ENCODE measurements at regions not wholly inside any gene's neighbourhood (a gene's known extent, or its start where the extent isn't known, plus 50 kb on each side); places are given as distances from the start of the nearest gene placed in this dataset.

- ATAC-seq = no peak
- intact Hi-C loops (cut with micrococcal nuclease; ENCODE audit: unreplicated experiment) (no loop called here), in situ Hi-C loops (cut with HindIII; ENCODE audit: low pct_unique_long_range_greater_than_20kb, low sequenced_read_pairs) (no loop called here)
- Histone ChIP-seq H3K9me3 (ENCODE audit: control insufficient read depth, insufficient read depth, low read depth, low read length) (no peaks in the 10 kb centered on the region), H3K36me3 (ENCODE audit: control insufficient read depth, insufficient read depth, low read length) (no peaks in the 10 kb centered on the region), H3K27me3 (ENCODE audit: control insufficient read depth, insufficient read depth, low read length) (no peaks in the 10 kb centered on the region), H3K27ac (ENCODE audit: low read length) (no peak overlapping the region), H3K4me1 (ENCODE audit: control insufficient read depth, insufficient read depth, low read length) (no peaks in the 10 kb centered on the region), H3K4me3 (ENCODE audit: low read depth in 2 of 2, low read length in 2 of 2) (no peak overlapping the region)
- POLR2A ChIA-PET = no interaction called here
- TF ChIP-seq, protein P1, sequence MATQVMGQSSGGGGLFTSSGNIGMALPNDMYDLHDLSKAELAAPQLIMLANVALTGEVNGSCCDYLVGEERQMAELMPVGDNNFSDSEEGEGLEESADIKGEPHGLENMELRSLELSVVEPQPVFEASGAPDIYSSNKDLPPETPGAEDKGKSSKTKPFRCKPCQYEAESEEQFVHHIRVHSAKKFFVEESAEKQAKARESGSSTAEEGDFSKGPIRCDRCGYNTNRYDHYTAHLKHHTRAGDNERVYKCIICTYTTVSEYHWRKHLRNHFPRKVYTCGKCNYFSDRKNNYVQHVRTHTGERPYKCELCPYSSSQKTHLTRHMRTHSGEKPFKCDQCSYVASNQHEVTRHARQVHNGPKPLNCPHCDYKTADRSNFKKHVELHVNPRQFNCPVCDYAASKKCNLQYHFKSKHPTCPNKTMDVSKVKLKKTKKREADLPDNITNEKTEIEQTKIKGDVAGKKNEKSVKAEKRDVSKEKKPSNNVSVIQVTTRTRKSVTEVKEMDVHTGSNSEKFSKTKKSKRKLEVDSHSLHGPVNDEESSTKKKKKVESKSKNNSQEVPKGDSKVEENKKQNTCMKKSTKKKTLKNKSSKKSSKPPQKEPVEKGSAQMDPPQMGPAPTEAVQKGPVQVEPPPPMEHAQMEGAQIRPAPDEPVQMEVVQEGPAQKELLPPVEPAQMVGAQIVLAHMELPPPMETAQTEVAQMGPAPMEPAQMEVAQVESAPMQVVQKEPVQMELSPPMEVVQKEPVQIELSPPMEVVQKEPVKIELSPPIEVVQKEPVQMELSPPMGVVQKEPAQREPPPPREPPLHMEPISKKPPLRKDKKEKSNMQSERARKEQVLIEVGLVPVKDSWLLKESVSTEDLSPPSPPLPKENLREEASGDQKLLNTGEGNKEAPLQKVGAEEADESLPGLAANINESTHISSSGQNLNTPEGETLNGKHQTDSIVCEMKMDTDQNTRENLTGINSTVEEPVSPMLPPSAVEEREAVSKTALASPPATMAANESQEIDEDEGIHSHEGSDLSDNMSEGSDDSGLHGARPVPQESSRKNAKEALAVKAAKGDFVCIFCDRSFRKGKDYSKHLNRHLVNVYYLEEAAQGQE (IDR thresholded peaks at IDR 0.05; ENCODE audit: insufficient read depth in 1 of 2, low read depth in 2 of 2, low read length in 1 of 2) = no peak
- no peak for TF ChIP-seq POLR2AphosphoS5 (IDR thresholded peaks at IDR 0.05; ENCODE audit: low read depth, low read length)
- no peak for TF ChIP-seq SIN3A (IDR thresholded peaks at IDR 0.05; ENCODE audit: borderline replicate concordance, insufficient read depth, low read depth, low read length)
- TF ChIP-seq, protein P2, sequence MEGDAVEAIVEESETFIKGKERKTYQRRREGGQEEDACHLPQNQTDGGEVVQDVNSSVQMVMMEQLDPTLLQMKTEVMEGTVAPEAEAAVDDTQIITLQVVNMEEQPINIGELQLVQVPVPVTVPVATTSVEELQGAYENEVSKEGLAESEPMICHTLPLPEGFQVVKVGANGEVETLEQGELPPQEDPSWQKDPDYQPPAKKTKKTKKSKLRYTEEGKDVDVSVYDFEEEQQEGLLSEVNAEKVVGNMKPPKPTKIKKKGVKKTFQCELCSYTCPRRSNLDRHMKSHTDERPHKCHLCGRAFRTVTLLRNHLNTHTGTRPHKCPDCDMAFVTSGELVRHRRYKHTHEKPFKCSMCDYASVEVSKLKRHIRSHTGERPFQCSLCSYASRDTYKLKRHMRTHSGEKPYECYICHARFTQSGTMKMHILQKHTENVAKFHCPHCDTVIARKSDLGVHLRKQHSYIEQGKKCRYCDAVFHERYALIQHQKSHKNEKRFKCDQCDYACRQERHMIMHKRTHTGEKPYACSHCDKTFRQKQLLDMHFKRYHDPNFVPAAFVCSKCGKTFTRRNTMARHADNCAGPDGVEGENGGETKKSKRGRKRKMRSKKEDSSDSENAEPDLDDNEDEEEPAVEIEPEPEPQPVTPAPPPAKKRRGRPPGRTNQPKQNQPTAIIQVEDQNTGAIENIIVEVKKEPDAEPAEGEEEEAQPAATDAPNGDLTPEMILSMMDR (IDR thresholded peaks at IDR 0.05) = no peak
- TF ChIP-seq TCF7L2 (IDR thresholded peaks at IDR 0.05; ENCODE audit: low read depth, low read length) = no peak
- CTCF ChIA-PET = no interaction called here
- no TSS peak for BruUV-seq (replicated peaks)
- DNase-seq (ENCODE audit: low read depth, low spot score) = no peak
These were observed 251.9 kb downstream of the COL4A1 start for GRCh38 chr13:110055089-110055488.

GRCh38 chr13:110054041-110054440 lies 252.9 kb downstream of the COL4A1 start:
- Histone ChIP-seq H3K36me3 (ENCODE audit: control insufficient read depth, insufficient read depth, low read length) (no peaks in the 10 kb centered on the region), H3K27me3 (ENCODE audit: control insufficient read depth, insufficient read depth, low read length) (no peaks in the 10 kb centered on the region), H3K9me3 (ENCODE audit: control insufficient read depth, insufficient read depth, low read depth, low read length) (no peaks in the 10 kb centered on the region), H3K27ac (ENCODE audit: low read length) (no peak overlapping the region), H3K4me3 (ENCODE audit: low read depth in 2 of 2, low read length in 2 of 2) (no peak overlapping the region), H3K4me1 (ENCODE audit: control insufficient read depth, insufficient read depth, low read length) (no peaks in the 10 kb centered on the region)
- intact Hi-C loops (cut with micrococcal nuclease; ENCODE audit: unreplicated experiment) = no loop called here
- ATAC-seq = no peak
- POLR2A ChIA-PET = no interaction called here
- TF ChIP-seq, protein P1 (IDR thresholded peaks at IDR 0.05; ENCODE audit: insufficient read depth in 1 of 2, low read depth in 2 of 2, low read length in 1 of 2) = no peak
- TF ChIP-seq, protein P2 (IDR thresholded peaks at IDR 0.05) = no peak
- TF ChIP-seq TCF7L2 (IDR thresholded peaks at IDR 0.05; ENCODE audit: low read depth, low read length) (no peak), POLR2AphosphoS5 (IDR thresholded peaks at IDR 0.05; ENCODE audit: low read depth, low read length) (no peak), SIN3A (IDR thresholded peaks at IDR 0.05; ENCODE audit: borderline replicate concordance, insufficient read depth, low read depth, low read length) (no peak)
- BruUV-seq (replicated peaks) = no TSS peak
- no peak for DNase-seq (ENCODE audit: low read depth, low spot score)
- in situ Hi-C loops (cut with HindIII; ENCODE audit: low pct_unique_long_range_greater_than_20kb, low sequenced_read_pairs) = no loop called here
- CTCF ChIA-PET = no interaction called here
